K562 (cell line): ENCODE measurements at regions not wholly inside any gene's neighbourhood (a gene's known extent, or its start where the extent isn't known, plus 50 kb on each side); places are given as distances from the start of the nearest gene placed in this dataset.

ENCODE experiments used
- CBX3 ChIP-seq, 2 experiments: IDR thresholded peaks; 1 replicate in 1 of 2; 2 replicates in 1 of 2; pipeline ENCODE4 v1.6.1; 2012; ENCODE audit warnings: inconsistent platforms in 2 of 2, low read length in 2 of 2, borderline replicate concordance in 1 of 2, control low read depth in 1 of 2
- EP300 ChIP-seq: IDR thresholded peaks from 2 replicates; pipeline ENCODE4 v1.6.1; 2012; ENCODE audit warnings: low read length, improper control_type of control experiment
- IRF2 ChIP-seq: sonication (generic); formaldehyde crosslinking; IDR thresholded peaks from 2 replicates; pipeline ENCODE4 v1.8.1; 2022; ENCODE audit warnings: mild to moderate bottlenecking, missing genetic modification reagents
- JUND ChIP-seq, 2 experiments: IDR thresholded peaks; 2 replicates in 1 of 2; 3 replicates in 1 of 2; pipeline ENCODE4 v1.6.1; 2011; ENCODE audit warnings: borderline replicate concordance in 2 of 2, low read depth in 2 of 2, low read length in 2 of 2, improper control_type of control experiment in 1 of 2, missing biosample characterization in 1 of 2, missing genetic modification characterization in 1 of 2, missing genetic modification reagents in 1 of 2
- MED1 ChIP-seq: sonication (generic); formaldehyde crosslinking; IDR thresholded peaks from 2 replicates; pipeline ENCODE4 v1.8.1; 2023; ENCODE audit warnings: missing genetic modification reagents, borderline replicate concordance
- NCOA6 ChIP-seq: fragments of 450-650 bp; IDR thresholded peaks from 2 replicates; pipeline ENCODE4 v1.6.1; 2017; ENCODE audit warnings: mild to moderate bottlenecking
- NCOR1 ChIP-seq: fragments of 450-650 bp; IDR thresholded peaks from 2 replicates; pipeline ENCODE4 v1.6.1; 2016; ENCODE audit warnings: mild to moderate bottlenecking, moderate library complexity
- NRF1 ChIP-seq, 2 experiments: fragments of 450-650 bp; IDR thresholded peaks in 1 of 2; conservative IDR thresholded peaks in 1 of 2; 2 replicates each; pipeline ENCODE4 v1.6.1; 2014; ENCODE audit warnings: mild to moderate bottlenecking in 2 of 2
- RBBP5 ChIP-seq: fragments of 200-600 bp; sonication (generic); IDR thresholded peaks from 2 replicates; pipeline ENCODE4 v1.6.1; 2012; ENCODE audit warnings: borderline replicate concordance, mild to moderate bottlenecking, low read length, control low read depth, inconsistent platforms; ENCODE audit not compliant: insufficient read depth, poor library complexity, severe bottlenecking
- ZNF717 ChIP-seq: fragments of 250-450 bp; sonication (Bioruptor Pico); IDR thresholded peaks from 2 replicates; pipeline ENCODE4 v1.5.0; 2021
- TF ChIP-seq, protein P1 (sequence below), 2 experiments: fragments of 450-650 bp; formaldehyde crosslinking in 1 of 2; IDR thresholded peaks; 2 replicates each; pipeline versions ENCODE4 v1.4.0 to v1.6.1; 2014 to 2020; ENCODE audit warnings: mild to moderate bottlenecking in 2 of 2, borderline replicate concordance in 1 of 2, low read depth in 1 of 2
- TF ChIP-seq, protein P2 (sequence below): IDR thresholded peaks from 2 replicates; pipeline ENCODE4 v1.6.1; 2014; ENCODE audit warnings: antibody characterized with exemption
- TF ChIP-seq, protein P3 (sequence below): IDR thresholded peaks from 3 replicates; pipeline ENCODE4 v1.6.1; 2011; ENCODE audit warnings: borderline replicate concordance, mild to moderate bottlenecking; ENCODE audit not compliant: insufficient read length, insufficient read depth
- TF ChIP-seq, protein P4 (sequence below): fragments of 450-650 bp; IDR thresholded peaks from 2 replicates; pipeline ENCODE4 v1.6.1; 2016; ENCODE audit warnings: low read depth, mild to moderate bottlenecking, moderate library complexity

DNA sequence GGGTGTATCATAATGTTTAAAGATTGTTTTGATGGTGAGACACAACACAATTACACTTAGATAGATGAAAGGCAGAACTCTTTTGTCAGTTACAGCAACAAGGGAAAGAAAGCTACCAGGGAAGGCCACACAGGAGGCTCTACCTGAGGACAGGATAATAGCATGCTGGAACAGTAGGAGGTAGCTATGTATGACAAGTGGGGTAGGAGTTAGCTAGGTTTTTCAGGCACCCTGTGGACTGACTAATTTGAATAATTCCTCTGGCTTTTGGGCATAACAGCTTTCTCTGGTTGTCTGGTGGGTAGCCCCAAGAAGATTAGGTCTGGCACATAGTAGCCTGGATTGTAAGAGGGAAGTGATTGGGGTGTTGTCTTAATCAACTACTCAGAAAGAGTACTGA lies 475.4 kb upstream of the CHORDC1 start:
- TF ChIP-seq MED1: no peak
- no peak for TF ChIP-seq NCOR1
- TF ChIP-seq CBX3 (IDR thresholded peaks at IDR 0.05; ENCODE audit: borderline replicate concordance in 1 of 2, low read length in 2 of 2): no peak
- TF ChIP-seq EP300: no peak
- TF ChIP-seq IRF2 (CRISPR knock-in tag): no peak
- TF ChIP-seq, protein P1, sequence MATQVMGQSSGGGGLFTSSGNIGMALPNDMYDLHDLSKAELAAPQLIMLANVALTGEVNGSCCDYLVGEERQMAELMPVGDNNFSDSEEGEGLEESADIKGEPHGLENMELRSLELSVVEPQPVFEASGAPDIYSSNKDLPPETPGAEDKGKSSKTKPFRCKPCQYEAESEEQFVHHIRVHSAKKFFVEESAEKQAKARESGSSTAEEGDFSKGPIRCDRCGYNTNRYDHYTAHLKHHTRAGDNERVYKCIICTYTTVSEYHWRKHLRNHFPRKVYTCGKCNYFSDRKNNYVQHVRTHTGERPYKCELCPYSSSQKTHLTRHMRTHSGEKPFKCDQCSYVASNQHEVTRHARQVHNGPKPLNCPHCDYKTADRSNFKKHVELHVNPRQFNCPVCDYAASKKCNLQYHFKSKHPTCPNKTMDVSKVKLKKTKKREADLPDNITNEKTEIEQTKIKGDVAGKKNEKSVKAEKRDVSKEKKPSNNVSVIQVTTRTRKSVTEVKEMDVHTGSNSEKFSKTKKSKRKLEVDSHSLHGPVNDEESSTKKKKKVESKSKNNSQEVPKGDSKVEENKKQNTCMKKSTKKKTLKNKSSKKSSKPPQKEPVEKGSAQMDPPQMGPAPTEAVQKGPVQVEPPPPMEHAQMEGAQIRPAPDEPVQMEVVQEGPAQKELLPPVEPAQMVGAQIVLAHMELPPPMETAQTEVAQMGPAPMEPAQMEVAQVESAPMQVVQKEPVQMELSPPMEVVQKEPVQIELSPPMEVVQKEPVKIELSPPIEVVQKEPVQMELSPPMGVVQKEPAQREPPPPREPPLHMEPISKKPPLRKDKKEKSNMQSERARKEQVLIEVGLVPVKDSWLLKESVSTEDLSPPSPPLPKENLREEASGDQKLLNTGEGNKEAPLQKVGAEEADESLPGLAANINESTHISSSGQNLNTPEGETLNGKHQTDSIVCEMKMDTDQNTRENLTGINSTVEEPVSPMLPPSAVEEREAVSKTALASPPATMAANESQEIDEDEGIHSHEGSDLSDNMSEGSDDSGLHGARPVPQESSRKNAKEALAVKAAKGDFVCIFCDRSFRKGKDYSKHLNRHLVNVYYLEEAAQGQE (IDR thresholded peaks at IDR 0.05; ENCODE audit: borderline replicate concordance): no peak
- TF ChIP-seq, protein P1 (CRISPR knock-in tag; IDR thresholded peaks at IDR 0.05; ENCODE audit: low read depth): no peak
- TF ChIP-seq, protein P2, sequence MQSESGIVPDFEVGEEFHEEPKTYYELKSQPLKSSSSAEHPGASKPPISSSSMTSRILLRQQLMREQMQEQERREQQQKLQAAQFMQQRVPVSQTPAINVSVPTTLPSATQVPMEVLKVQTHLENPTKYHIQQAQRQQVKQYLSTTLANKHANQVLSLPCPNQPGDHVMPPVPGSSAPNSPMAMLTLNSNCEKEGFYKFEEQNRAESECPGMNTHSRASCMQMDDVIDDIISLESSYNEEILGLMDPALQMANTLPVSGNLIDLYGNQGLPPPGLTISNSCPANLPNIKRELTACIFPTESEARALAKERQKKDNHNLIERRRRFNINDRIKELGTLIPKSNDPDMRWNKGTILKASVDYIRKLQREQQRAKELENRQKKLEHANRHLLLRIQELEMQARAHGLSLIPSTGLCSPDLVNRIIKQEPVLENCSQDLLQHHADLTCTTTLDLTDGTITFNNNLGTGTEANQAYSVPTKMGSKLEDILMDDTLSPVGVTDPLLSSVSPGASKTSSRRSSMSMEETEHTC: no peak
- no peak for TF ChIP-seq NRF1 (conservative IDR thresholded peaks at IDR 0.05 in 1 of 2, IDR thresholded peaks at IDR 0.05 in 1 of 2)
- TF ChIP-seq NCOA6: no peak
- no peak for TF ChIP-seq RBBP5
- TF ChIP-seq, protein P3, sequence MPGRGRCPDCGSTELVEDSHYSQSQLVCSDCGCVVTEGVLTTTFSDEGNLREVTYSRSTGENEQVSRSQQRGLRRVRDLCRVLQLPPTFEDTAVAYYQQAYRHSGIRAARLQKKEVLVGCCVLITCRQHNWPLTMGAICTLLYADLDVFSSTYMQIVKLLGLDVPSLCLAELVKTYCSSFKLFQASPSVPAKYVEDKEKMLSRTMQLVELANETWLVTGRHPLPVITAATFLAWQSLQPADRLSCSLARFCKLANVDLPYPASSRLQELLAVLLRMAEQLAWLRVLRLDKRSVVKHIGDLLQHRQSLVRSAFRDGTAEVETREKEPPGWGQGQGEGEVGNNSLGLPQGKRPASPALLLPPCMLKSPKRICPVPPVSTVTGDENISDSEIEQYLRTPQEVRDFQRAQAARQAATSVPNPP: no peak
- TF ChIP-seq, protein P4, sequence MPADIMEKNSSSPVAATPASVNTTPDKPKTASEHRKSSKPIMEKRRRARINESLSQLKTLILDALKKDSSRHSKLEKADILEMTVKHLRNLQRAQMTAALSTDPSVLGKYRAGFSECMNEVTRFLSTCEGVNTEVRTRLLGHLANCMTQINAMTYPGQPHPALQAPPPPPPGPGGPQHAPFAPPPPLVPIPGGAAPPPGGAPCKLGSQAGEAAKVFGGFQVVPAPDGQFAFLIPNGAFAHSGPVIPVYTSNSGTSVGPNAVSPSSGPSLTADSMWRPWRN: no peak
- no peak for TF ChIP-seq JUND (IDR thresholded peaks at IDR 0.05; ENCODE audit: borderline replicate concordance, low read depth, low read length)
- no peak for TF ChIP-seq JUND (tag; IDR thresholded peaks at IDR 0.05; ENCODE audit: borderline replicate concordance, low read depth, low read length)
- TF ChIP-seq ZNF717 (CRISPR knock-in tag): no peak
